WERI-Rb-1 (cell line): ENCODE measurements at regions not wholly inside any gene's neighbourhood (a gene's known extent, or its start where the extent isn't known, plus 50 kb on each side); places are given as distances from the start of the nearest gene placed in this dataset.

Experiments
- DNase-seq: peaks from one replicate; pipeline ENCODE4 v3.0.0-alpha.2; 2020
- H3K27ac ChIP-seq: fragments of 250-450 bp; sonication (Bioruptor Pico); 2 replicates; pipeline ENCODE4 v1.5.1; 2020; ENCODE audit warnings: mild to moderate bottlenecking, moderate library complexity
- H3K27me3 ChIP-seq: fragments of 250-450 bp; sonication (Bioruptor Pico); 2 replicates; pipeline ENCODE4 v1.5.1; 2021; ENCODE audit warnings: mild to moderate bottlenecking, low read depth, moderate library complexity; ENCODE audit not compliant: insufficient read depth, severe bottlenecking
- H3K36me3 ChIP-seq: fragments of 250-450 bp; sonication (Bioruptor Pico); 2 replicates; pipeline ENCODE4 v1.5.1; 2020; ENCODE audit warnings: mild to moderate bottlenecking, moderate library complexity
- H3K4me3 ChIP-seq: 2 replicates; pipeline ENCODE4 v1.5.1; 2011; ENCODE audit warnings: low read depth, mild to moderate bottlenecking, control low read depth, low read length
- H3K9me3 ChIP-seq: fragments of 250-450 bp; sonication (Bioruptor Pico); 2 replicates; pipeline ENCODE4 v1.5.1; 2021; ENCODE audit warnings: mild to moderate bottlenecking, moderate library complexity; ENCODE audit not compliant: severe bottlenecking
- CTCF ChIP-seq: IDR thresholded peaks from 2 replicates; pipeline ENCODE4 v1.5.1; 2011; ENCODE audit warnings: low read depth, mild to moderate bottlenecking, control low read depth, inconsistent platforms, low read length

GRCh38 chr11:70604630-70605467 lies 206.5 kb downstream of the CTTN start:
- Histone ChIP-seq H3K27me3 (no peaks in the 10 kb centered on the region), H3K27ac (no peak overlapping the region), H3K9me3 (no peaks in the 10 kb centered on the region), H3K36me3 (no peaks in the 10 kb centered on the region), H3K4me3 (no peak overlapping the region)
- TF ChIP-seq CTCF: no peak
- DNase-seq: no peak

DNA sequence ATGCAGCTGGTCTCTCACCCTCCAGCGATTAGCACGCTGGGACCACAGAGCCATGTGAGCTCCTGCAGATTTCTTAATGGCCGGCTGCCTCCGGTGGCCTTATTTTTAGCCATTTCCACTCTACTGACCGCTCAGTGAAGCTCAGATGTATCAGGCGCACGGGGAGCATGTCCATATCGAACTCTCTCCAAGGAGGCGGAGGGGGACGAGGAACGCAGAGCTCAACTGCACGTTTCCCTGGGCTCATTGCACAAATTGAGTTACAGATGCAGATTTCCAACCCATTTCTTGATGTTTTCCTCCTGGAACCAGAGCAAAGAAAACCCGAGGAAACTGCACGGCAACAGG lies 207.1 kb downstream of the CTTN start:
- TF ChIP-seq CTCF: no peak
- DNase-seq: no peak

GRCh38 chr11:70605846-70606245 lies 207.5 kb downstream of the CTTN start:
- TF ChIP-seq CTCF: no peak
- no peak for DNase-seq
- no peak overlapping the region for H3K4me3 ChIP-seq
- H3K36me3 ChIP-seq: no peaks in the 10 kb centered on the region
- H3K27me3 ChIP-seq: no peaks in the 10 kb centered on the region
- no peak overlapping the region for H3K27ac ChIP-seq
- H3K9me3 ChIP-seq: no peaks in the 10 kb centered on the region

More for the DNA sequence above, 207.1 kb downstream of the CTTN start:
- Histone ChIP-seq H3K27ac (no peak overlapping the region), H3K36me3 (no peaks in the 10 kb centered on the region), H3K27me3 (no peaks in the 10 kb centered on the region), H3K9me3 (no peaks in the 10 kb centered on the region), H3K4me3 (no peak overlapping the region)

GRCh38 chr11:70606248-70606950 lies 208.1 kb downstream of the CTTN start:
- TF ChIP-seq CTCF: no peak
- Histone ChIP-seq H3K36me3 (no peaks in the 10 kb centered on the region), H3K27me3 (no peaks in the 10 kb centered on the region), H3K9me3 (no peaks in the 10 kb centered on the region), H3K27ac (no peak overlapping the region), H3K4me3 (no peak overlapping the region)
- no peak for DNase-seq

GRCh38 chr11:70606951-70607330 lies 208.6 kb downstream of the CTTN start:
- no peak for TF ChIP-seq CTCF
- Histone ChIP-seq H3K9me3 (no peaks in the 10 kb centered on the region), H3K27me3 (no peaks in the 10 kb centered on the region), H3K4me3 (no peak overlapping the region), H3K36me3 (no peaks in the 10 kb centered on the region), H3K27ac (no peak overlapping the region)
- DNase-seq: no peak
